ENCODE measurements at regions not wholly inside any gene's neighbourhood (a gene's known extent, or its start where the extent isn't known, plus 50 kb on each side); places are given as distances from the start of the nearest gene placed in this dataset.

GRCh38 chr9:13718086-13718485, 438.6 kb upstream of the MPDZ start:
- intact Hi-C loops (cut with micrococcal nuclease; ENCODE audit: unreplicated experiment) (no loop called here), in situ Hi-C loops (cut with HindIII; ENCODE audit: extremely low pct_ligation_motif_present, low pct_unique_long_range_greater_than_20kb) (no loop called here)
- Histone ChIP-seq H3K4me3 (replicated peaks in 1 of 3; ENCODE audit: insufficient read depth in 1 of 3, low read depth in 2 of 3, low read length in 3 of 3) (no peak overlapping the region), H3K4me2 (ENCODE audit: low read depth, low read length) (no peak overlapping the region), H3K36me3 (replicated peaks in 1 of 2; ENCODE audit: control insufficient read depth in 1 of 2, insufficient read depth in 2 of 2, low read length in 2 of 2) (no peaks in the 10 kb centered on the region), H3K9me3 (ENCODE audit: low read length) (no peaks in the 10 kb centered on the region), H3K79me2 (ENCODE audit: insufficient read depth, low read length) (no peaks in the 10 kb centered on the region), H4K20me1 (ENCODE audit: insufficient read depth, low read length) (no peaks in the 10 kb centered on the region), H3K27ac (ENCODE audit: extremely low read length, insufficient read depth, low read length) (no peak overlapping the region), H3K4me1 (ENCODE audit: insufficient read depth, low read length) (no peaks in the 10 kb centered on the region), H3K9ac (ENCODE audit: insufficient read depth, low read depth, low read length) (no peak overlapping the region), H2AFZ (ENCODE audit: low read length) (no peak overlapping the region), H3K27me3 (ENCODE audit: control insufficient read depth in 1 of 2, insufficient read depth in 2 of 2, low read length in 2 of 2) (no peaks in the 10 kb centered on the region)
- DNase-seq (ENCODE audit: low spot score) (no peak), FAIRE-seq (no peak), ATAC-seq (no peak)
- POLR2A ChIA-PET, result no interaction called here
- BruUV-seq (replicated peaks), result no TSS peak
- 3% methylated on average over 4 of the region's 4 CpGs for WGBS (ENCODE audit: low lambda C conversion rate)
- CTCF ChIA-PET (ENCODE audit: low intra/inter-chr PET ratio, low total read pairs), result no interaction called here
- TF ChIP-seq NR2F6 (IDR thresholded peaks at IDR 0.05) (no peak), NR2F6 (CRISPR knock-in tag; IDR thresholded peaks at IDR 0.05) (no peak), MAFG (CRISPR knock-in tag; IDR thresholded peaks at IDR 0.05) (no peak), JARID2 (CRISPR knock-in tag; IDR thresholded peaks at IDR 0.05; ENCODE audit: insufficient replicate concordance) (no peak), KLF6 (CRISPR knock-in tag; IDR thresholded peaks at IDR 0.05) (no peak), CCAR2 (optimal IDR thresholded peaks at IDR 0.05; ENCODE audit: low read depth, low read length) (no peak), HBP1 (CRISPR knock-in tag; IDR thresholded peaks at IDR 0.05; ENCODE audit: low read depth) (no peak), ZNF275 (CRISPR knock-in tag; IDR thresholded peaks at IDR 0.05; ENCODE audit: borderline replicate concordance) (no peak), MNT (IDR thresholded peaks at IDR 0.05) (no peak), RARG (CRISPR knock-in tag; IDR thresholded peaks at IDR 0.05; ENCODE audit: low read depth) (no peak), CEBPG (CRISPR knock-in tag; IDR thresholded peaks at IDR 0.05) (no peak), ZNF788 (CRISPR knock-in tag; IDR thresholded peaks at IDR 0.05; ENCODE audit: borderline replicate concordance) (no peak), ZNF782 (CRISPR knock-in tag; IDR thresholded peaks at IDR 0.05; ENCODE audit: borderline replicate concordance) (no peak), JUNB (CRISPR knock-in tag; IDR thresholded peaks at IDR 0.05; ENCODE audit: borderline replicate concordance) (no peak), MAFF (IDR thresholded peaks at IDR 0.05; ENCODE audit: low read depth, low read length) (no peak), RFX5 (IDR thresholded peaks at IDR 0.05; ENCODE audit: low read depth, low read length) (no peak), ZNF891 (CRISPR knock-in tag; IDR thresholded peaks at IDR 0.05) (no peak), MBNL3 (CRISPR knock-in tag; conservative IDR thresholded peaks at IDR 0.05) (no peak), ATF7 (IDR thresholded peaks at IDR 0.05) (no peak), ATF7 (CRISPR knock-in tag; IDR thresholded peaks at IDR 0.05) (no peak), EED (CRISPR knock-in tag; IDR thresholded peaks at IDR 0.05) (no peak), TFDP2 (CRISPR knock-in tag; IDR thresholded peaks at IDR 0.05) (no peak)
